22Rv1 (cell line): ENCODE measurements at regions not wholly inside any gene's neighbourhood (a gene's known extent, or its start where the extent isn't known, plus 50 kb on each side); places are given as distances from the start of the nearest gene placed in this dataset.

ENCODE experiments used
- CTCF ChIP-seq: fragments of 450-650 bp; IDR thresholded peaks from 2 replicates; pipeline ENCODE4 v1.5.1; 2017; ENCODE audit warnings: mild to moderate bottlenecking
- ZFX ChIP-seq: fragments of 450-650 bp; IDR thresholded peaks from 2 replicates; pipeline ENCODE4 v1.6.1; 2017; ENCODE audit warnings: antibody characterized with exemption, borderline replicate concordance

GRCh38 chr11:119941171-119941570, 196.7 kb downstream of the TRIM29 start:
- TF ChIP-seq CTCF (no peak), ZFX (no peak)
